Spleen (tissue), 7 donors: ENCODE measurements at regions not wholly inside any gene's neighbourhood (a gene's known extent, or its start where the extent isn't known, plus 50 kb on each side); places are given as distances from the start of the nearest gene placed in this dataset.

ENCODE experiments used
- POLR2A ChIP-seq, 3 donors: fragments of 450-650 bp; IDR thresholded peaks; one replicate each; pipeline ENCODE4 v1.5.1; 2017; ENCODE audit warnings: antibody characterized with exemption in 3 of 3, mild to moderate bottlenecking in 1 of 3
- POLR2AphosphoS5 ChIP-seq, 3 donors: sonication (generic); formaldehyde crosslinking; IDR thresholded peaks; one replicate each; pipeline ENCODE4 v1.5.1; 2017; ENCODE audit warnings: antibody characterized with exemption in 3 of 3
- TF ChIP-seq, protein P1 (sequence below), 11 experiments: fragments of 200-600 bp in 7 of 11; fragments of 450-650 bp in 4 of 11; sonication (generic) in 4 of 11; IDR thresholded peaks in 8 of 11; conservative IDR thresholded peaks in 3 of 11; 1 replicate in 7 of 11; 2 replicates in 4 of 11; pipeline versions ENCODE4 v1.4.0 to v1.8.0; 2016 to 2021; ENCODE audit warnings: antibody characterized with exemption in 11 of 11, inconsistent platforms in 4 of 11, mild to moderate bottlenecking in 1 of 11
- donor health status: DM: no; HTN: no; CAD: no; lungs with moderate emphysema.
- donor health status: DM: no; HTN: no; CAD: no.
- donor health status: DM: no; HTN: no; CAD: no.

DNA sequence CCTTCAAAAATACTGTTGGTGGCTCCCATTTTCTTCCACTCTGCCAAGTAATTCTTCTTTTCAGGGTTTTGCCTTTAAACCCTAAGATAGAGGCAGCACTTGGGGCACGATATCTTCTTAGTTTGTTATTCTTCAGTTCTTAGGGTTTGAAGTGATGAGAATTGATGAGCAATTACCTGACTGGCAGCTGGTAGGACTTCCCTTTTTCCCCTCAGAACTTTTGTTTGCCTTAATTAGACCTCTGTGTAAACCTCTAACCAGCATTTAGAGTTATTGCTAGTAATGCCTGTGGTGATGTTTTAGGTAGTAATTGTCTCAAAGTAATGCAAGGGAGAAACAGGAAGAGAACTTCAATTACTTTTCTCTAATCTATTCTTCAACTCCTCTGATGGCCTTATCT, 683.5 kb downstream of the RPL10L start:
- TF ChIP-seq, protein P1, sequence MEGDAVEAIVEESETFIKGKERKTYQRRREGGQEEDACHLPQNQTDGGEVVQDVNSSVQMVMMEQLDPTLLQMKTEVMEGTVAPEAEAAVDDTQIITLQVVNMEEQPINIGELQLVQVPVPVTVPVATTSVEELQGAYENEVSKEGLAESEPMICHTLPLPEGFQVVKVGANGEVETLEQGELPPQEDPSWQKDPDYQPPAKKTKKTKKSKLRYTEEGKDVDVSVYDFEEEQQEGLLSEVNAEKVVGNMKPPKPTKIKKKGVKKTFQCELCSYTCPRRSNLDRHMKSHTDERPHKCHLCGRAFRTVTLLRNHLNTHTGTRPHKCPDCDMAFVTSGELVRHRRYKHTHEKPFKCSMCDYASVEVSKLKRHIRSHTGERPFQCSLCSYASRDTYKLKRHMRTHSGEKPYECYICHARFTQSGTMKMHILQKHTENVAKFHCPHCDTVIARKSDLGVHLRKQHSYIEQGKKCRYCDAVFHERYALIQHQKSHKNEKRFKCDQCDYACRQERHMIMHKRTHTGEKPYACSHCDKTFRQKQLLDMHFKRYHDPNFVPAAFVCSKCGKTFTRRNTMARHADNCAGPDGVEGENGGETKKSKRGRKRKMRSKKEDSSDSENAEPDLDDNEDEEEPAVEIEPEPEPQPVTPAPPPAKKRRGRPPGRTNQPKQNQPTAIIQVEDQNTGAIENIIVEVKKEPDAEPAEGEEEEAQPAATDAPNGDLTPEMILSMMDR (IDR thresholded peaks at IDR 0.05 in 8 of 11, conservative IDR thresholded peaks at IDR 0.05 in 3 of 11) = no peak
- no peak for TF ChIP-seq POLR2AphosphoS5 (IDR thresholded peaks at IDR 0.05)
- no peak for TF ChIP-seq POLR2A (IDR thresholded peaks at IDR 0.05)
